Vagina (tissue), 2 donors: ENCODE measurements at regions not wholly inside any gene's neighbourhood (a gene's known extent, or its start where the extent isn't known, plus 50 kb on each side); places are given as distances from the start of the nearest gene placed in this dataset.

Source experiments
- POLR2A ChIP-seq, 2 donors: fragments of 450-650 bp; IDR thresholded peaks; one replicate each; pipeline ENCODE4 v1.6.1; 2017; ENCODE audit warnings: antibody characterized with exemption in 2 of 2, mild to moderate bottlenecking in 2 of 2, moderate library complexity in 2 of 2
- POLR2AphosphoS5 ChIP-seq, 2 donors: sonication (generic); formaldehyde crosslinking; IDR thresholded peaks; one replicate each; pipeline ENCODE4 v1.9.0; 2017; ENCODE audit warnings: antibody characterized with exemption in 2 of 2, mild to moderate bottlenecking in 2 of 2, low read depth in 1 of 2; ENCODE audit not compliant: insufficient read depth in 1 of 2
- TF ChIP-seq, protein P1 (sequence below), 3 experiments: fragments of 450-650 bp in 2 of 3; fragments of 200-600 bp in 1 of 3; sonication (generic) in 1 of 3; IDR thresholded peaks; one replicate each; pipeline ENCODE4 v1.5.1; 2017 to 2019; ENCODE audit warnings: antibody characterized with exemption in 3 of 3, mild to moderate bottlenecking in 2 of 3, moderate library complexity in 2 of 3

DNA sequence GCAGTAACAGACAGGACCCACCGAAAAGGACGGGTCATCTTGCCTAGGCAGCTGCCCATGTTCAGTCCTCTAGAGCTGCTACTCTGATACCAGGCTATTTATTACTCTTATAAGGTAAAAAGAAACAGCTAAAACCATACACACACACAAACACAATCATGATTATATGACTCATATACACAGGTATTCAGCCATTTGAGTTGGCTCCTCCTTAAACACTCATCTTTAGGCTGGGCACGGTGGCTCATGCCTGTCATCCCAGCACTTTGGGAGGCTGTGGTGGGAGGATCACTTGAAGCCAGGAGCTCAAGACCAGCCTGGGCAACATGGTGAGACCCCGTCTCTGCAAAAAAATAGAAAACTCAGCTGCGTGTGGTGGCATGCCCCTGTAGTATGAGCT, 76.6 kb downstream of the F11 start:
- TF ChIP-seq, protein P1, sequence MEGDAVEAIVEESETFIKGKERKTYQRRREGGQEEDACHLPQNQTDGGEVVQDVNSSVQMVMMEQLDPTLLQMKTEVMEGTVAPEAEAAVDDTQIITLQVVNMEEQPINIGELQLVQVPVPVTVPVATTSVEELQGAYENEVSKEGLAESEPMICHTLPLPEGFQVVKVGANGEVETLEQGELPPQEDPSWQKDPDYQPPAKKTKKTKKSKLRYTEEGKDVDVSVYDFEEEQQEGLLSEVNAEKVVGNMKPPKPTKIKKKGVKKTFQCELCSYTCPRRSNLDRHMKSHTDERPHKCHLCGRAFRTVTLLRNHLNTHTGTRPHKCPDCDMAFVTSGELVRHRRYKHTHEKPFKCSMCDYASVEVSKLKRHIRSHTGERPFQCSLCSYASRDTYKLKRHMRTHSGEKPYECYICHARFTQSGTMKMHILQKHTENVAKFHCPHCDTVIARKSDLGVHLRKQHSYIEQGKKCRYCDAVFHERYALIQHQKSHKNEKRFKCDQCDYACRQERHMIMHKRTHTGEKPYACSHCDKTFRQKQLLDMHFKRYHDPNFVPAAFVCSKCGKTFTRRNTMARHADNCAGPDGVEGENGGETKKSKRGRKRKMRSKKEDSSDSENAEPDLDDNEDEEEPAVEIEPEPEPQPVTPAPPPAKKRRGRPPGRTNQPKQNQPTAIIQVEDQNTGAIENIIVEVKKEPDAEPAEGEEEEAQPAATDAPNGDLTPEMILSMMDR (IDR thresholded peaks at IDR 0.05): no peak
- TF ChIP-seq POLR2A (IDR thresholded peaks at IDR 0.05) (no peak), POLR2AphosphoS5 (IDR thresholded peaks at IDR 0.05; ENCODE audit: insufficient read depth in 1 of 2, low read depth in 1 of 2) (no peak)
